CD4-positive, alpha-beta T cell (primary cell): ENCODE measurements at regions not wholly inside any gene's neighbourhood (a gene's known extent, or its start where the extent isn't known, plus 50 kb on each side); places are given as distances from the start of the nearest gene placed in this dataset.

Experiments
- ATAC-seq: fragments of 200-7000 bp; cut with Tn5 transposase; one replicate; pipeline ENCODE4 v1.10.0; 2022; ENCODE audit warnings: mild to moderate bottlenecking; ENCODE audit not compliant: poor library complexity
- CTCF ChIA-PET: fragments of 350-600 bp; sonication (Branson Sonifier 250); formaldehyde crosslinking; loops from one replicate; lab custom pipeline; 2021; ENCODE audit warnings: antibody characterized with exemption, inconsistent platforms; lab: Charles Lee
- POLR2A ChIA-PET: fragments of 350-600 bp; sonication (Branson Sonifier 250); formaldehyde crosslinking; loops from one replicate; lab custom pipeline; 2021; ENCODE audit warnings: antibody characterized with exemption, inconsistent platforms; lab: Charles Lee
- DNase-seq, 14 experiments: peaks; one replicate each; pipeline ENCODE4 v3.0.0-alpha.2; 2013 to 2020; ENCODE audit warnings: mixed read lengths in 2 of 14
- H3K27ac ChIP-seq, 2 donors: one replicate each; pipeline versions ENCODE4 v1.5.1 to v1.7.0; 2013; ENCODE audit warnings: low read length in 2 of 2, low read depth in 1 of 2, mild to moderate bottlenecking in 1 of 2
- H3K27me3 ChIP-seq, 2 experiments: 1 replicate in 1 of 2; 2 replicates in 1 of 2; pipeline versions ENCODE4 v1.6.1 to v1.7.0; 2013; ENCODE audit warnings: low read length in 2 of 2, control low read depth in 1 of 2, mild to moderate bottlenecking in 1 of 2, moderate library complexity in 1 of 2; ENCODE audit not compliant: insufficient read depth in 2 of 2, control insufficient read depth in 1 of 2
- H3K36me3 ChIP-seq: one replicate; pipeline ENCODE4 v1.6.1; 2013; ENCODE audit warnings: low read length, control low read depth; ENCODE audit not compliant: insufficient read depth
- H3K4me1 ChIP-seq: one replicate; pipeline ENCODE4 v1.6.1; 2013; ENCODE audit warnings: low read length, control low read depth; ENCODE audit not compliant: insufficient read depth
- H3K4me3 ChIP-seq: one replicate; pipeline ENCODE4 v1.5.1; 2013; ENCODE audit warnings: mild to moderate bottlenecking, low read length, moderate library complexity
- H3K9me3 ChIP-seq, 2 experiments: 1 replicate in 1 of 2; 2 replicates in 1 of 2; pipeline versions ENCODE4 v1.6.1 to v1.7.0; 2013; ENCODE audit warnings: low read length in 2 of 2, mild to moderate bottlenecking in 2 of 2, control low read depth in 1 of 2, moderate library complexity in 1 of 2; ENCODE audit not compliant: control insufficient read depth in 1 of 2, insufficient read depth in 1 of 2
- H3K27ac Mint-ChIP-seq: one replicate; pipeline ENCODE4 v1.8.0; 2020; ENCODE audit warnings: mixed read lengths
- H3K27me3 Mint-ChIP-seq: one replicate; pipeline ENCODE4 v1.8.0; 2021; ENCODE audit warnings: mixed read lengths
- H3K36me3 Mint-ChIP-seq: one replicate; pipeline ENCODE4 v1.8.0; 2021; ENCODE audit warnings: low read depth, mixed read lengths
- H3K4me1 Mint-ChIP-seq: one replicate; pipeline ENCODE4 v1.8.0; 2021; ENCODE audit warnings: low read depth, mixed read lengths
- H3K4me3 Mint-ChIP-seq: one replicate; pipeline ENCODE4 v1.8.0; 2020; ENCODE audit warnings: mild to moderate bottlenecking, mixed read lengths
- H3K9me3 Mint-ChIP-seq: one replicate; pipeline ENCODE4 v1.8.0; 2020; ENCODE audit warnings: mixed read lengths
- intact Hi-C, 2 experiments: fragments of 100-400 bp; cut with DNase I in 1 of 2; cut with micrococcal nuclease in 1 of 2; formaldehyde crosslinking; loops; one replicate each; pipeline versions ENCODE4 v1.15.1 to v1.9.0; 2023 to 2025; cut with DNase I, micrococcal nuclease
- TF ChIP-seq, protein P1 (sequence below): fragments of 200-600 bp; IDR thresholded peaks from one replicate; pipeline ENCODE4 v1.8.0; 2022; ENCODE audit warnings: antibody characterized with exemption, mild to moderate bottlenecking

DNA sequence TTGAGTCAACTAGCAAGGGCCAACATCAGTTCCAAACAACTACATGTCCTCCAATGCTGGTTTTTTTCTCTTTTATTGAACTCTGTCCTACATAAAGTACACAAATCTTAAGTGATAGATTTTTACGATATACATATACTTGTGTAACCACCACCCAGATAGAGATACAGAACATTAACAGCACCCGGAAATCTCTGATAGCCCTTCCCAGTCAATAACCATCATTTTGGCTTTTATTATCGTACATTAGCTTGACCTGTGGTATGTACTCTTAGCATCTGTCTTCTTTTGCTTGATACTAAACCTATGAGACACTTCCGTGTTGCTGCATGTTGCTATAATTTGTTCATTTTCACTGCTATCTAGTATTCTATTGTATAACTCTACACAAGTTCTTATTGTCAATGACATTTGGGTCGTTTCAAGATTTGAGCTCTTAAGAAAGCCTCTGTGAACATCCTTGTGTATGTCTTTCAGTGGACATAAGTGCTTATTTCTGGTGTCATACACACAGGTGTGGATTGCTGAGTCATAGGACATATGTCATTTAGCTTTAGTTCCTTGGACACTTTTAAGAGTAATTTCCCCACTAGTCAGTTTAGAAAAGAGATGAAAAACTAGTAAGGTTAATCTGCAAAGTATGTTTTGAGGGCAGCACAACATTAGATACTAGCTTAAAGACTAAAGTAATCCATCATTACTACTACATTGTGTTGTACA lies 111.1 kb downstream of the PRLHR start:
- H3K9me3 ChIP-seq = no peaks in the 10 kb centered on the region
- H3K27ac ChIP-seq = no peak overlapping the region
- CTCF ChIA-PET = no interaction called here
- Mint-ChIP-seq H3K4me1 (no peaks in the 10 kb centered on the region), H3K27ac (no peak overlapping the region), H3K9me3 (peaks cover 8% of the 10 kb centered on the region), H3K4me3 (no peak overlapping the region), H3K36me3 (no peaks in the 10 kb centered on the region), H3K27me3 (peaks cover 25% of the 10 kb centered on the region)
- TF ChIP-seq, protein P1, sequence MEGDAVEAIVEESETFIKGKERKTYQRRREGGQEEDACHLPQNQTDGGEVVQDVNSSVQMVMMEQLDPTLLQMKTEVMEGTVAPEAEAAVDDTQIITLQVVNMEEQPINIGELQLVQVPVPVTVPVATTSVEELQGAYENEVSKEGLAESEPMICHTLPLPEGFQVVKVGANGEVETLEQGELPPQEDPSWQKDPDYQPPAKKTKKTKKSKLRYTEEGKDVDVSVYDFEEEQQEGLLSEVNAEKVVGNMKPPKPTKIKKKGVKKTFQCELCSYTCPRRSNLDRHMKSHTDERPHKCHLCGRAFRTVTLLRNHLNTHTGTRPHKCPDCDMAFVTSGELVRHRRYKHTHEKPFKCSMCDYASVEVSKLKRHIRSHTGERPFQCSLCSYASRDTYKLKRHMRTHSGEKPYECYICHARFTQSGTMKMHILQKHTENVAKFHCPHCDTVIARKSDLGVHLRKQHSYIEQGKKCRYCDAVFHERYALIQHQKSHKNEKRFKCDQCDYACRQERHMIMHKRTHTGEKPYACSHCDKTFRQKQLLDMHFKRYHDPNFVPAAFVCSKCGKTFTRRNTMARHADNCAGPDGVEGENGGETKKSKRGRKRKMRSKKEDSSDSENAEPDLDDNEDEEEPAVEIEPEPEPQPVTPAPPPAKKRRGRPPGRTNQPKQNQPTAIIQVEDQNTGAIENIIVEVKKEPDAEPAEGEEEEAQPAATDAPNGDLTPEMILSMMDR = no peak
- H3K4me1 ChIP-seq = no peaks in the 10 kb centered on the region
- ATAC-seq (no peak), DNase-seq (no peak)
- H3K36me3 ChIP-seq = no peaks in the 10 kb centered on the region
- H3K4me3 ChIP-seq = no peak overlapping the region
- POLR2A ChIA-PET = no interaction called here
- peaks cover 0 to 3% of the 10 kb centered on the region in 2 experiments for H3K27me3 ChIP-seq
- intact Hi-C loops = no loop called here

DNA sequence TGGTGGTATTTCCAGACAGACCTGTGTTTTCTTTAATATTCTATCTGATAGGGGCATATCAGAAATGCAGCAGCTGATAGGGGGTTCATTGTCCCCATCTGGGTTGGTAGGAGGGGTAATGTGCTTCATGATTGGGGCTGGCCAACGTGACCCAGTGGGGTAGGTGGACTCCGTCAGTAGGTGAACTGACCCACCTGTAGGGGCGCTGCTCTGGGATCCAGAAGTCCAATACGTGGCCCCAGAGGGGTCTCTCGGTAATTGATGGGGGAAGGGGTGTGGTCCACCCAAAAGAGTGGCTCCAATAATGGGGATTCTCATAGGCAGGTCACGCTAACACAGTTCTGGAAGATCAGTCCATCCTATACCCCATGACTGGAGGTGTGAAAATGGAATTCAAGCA lies 112.0 kb downstream of the PRLHR start:
- intact Hi-C loops = no loop called here
- no peaks in the 10 kb centered on the region for H3K9me3 ChIP-seq
- TF ChIP-seq, protein P1 = no peak
- H3K4me3 ChIP-seq = no peak overlapping the region
- POLR2A ChIA-PET = no interaction called here
- CTCF ChIA-PET = no interaction called here
- no peaks in the 10 kb centered on the region for H3K4me1 Mint-ChIP-seq
- H3K27me3 Mint-ChIP-seq = peaks cover 19% of the 10 kb centered on the region
- no peak for DNase-seq
- no peaks in the 10 kb centered on the region for H3K36me3 ChIP-seq
- peaks cover 0 to 3% of the 10 kb centered on the region in 2 experiments for H3K27me3 ChIP-seq
- no peak overlapping the region for H3K27ac ChIP-seq
- ATAC-seq = no peak
- H3K4me3 Mint-ChIP-seq = no peak overlapping the region
- no peaks in the 10 kb centered on the region for H3K36me3 Mint-ChIP-seq
- no peaks in the 10 kb centered on the region for H3K4me1 ChIP-seq
- H3K9me3 Mint-ChIP-seq = peaks cover 2% of the 10 kb centered on the region
- H3K27ac Mint-ChIP-seq = no peak overlapping the region

DNA sequence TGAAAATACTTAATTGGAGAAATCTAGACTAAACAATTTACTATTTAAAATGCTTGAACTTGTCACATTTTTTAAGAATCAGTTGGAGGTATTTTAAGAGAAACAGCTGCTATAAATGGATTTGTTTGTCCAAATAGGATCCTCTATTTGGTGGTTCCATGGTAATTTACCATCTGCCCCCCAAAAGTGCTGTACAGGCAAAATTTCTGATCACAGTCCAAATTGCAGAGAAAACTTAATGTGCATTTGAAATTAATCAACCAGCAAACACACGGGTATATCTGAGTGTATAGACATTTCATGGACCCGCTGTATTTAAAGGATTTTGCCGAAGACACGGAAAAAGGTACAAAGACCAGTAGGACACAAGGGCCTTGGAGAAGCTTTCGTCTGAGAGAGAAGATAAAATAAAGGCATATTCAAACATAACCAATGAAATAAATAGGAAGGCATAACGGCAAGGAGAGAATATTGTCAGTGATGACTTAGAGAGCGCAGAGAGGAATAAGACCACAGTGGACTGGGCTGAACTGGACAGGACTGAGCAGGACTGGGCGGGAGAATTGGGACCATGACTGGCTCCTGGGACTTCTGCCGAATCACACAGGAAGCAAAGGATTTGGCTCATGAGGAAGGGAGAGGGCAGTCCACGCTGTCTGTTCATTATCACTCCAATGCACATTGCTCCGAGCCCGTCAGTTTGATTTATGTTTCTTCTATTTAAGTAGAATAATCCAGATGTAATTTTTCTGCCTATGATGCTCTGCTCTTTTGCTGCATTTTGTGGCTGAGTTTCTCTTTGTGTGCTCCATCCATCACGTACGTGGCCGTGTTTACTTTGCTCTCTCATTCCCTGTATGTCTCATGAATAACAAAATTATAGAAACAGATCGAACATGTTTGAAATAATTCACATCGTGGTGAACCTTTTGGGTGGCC lies 112.8 kb downstream of the PRLHR start:
- Mint-ChIP-seq H3K36me3 (no peaks in the 10 kb centered on the region), H3K9me3 (peaks cover 2% of the 10 kb centered on the region), H3K4me3 (no peak overlapping the region), H3K27me3 (peaks cover 19% of the 10 kb centered on the region), H3K27ac (no peak overlapping the region), H3K4me1 (no peaks in the 10 kb centered on the region)
- Histone ChIP-seq H3K36me3 (no peaks in the 10 kb centered on the region), H3K27me3 (peaks cover 0 to 3% of the 10 kb centered on the region in 2 experiments), H3K27ac (no peak overlapping the region), H3K4me3 (no peak overlapping the region), H3K9me3 (no peaks in the 10 kb centered on the region), H3K4me1 (no peaks in the 10 kb centered on the region)
- ChIA-PET CTCF (no interaction called here), POLR2A (no interaction called here)
- intact Hi-C loops = no loop called here
- DNase-seq = no peak
- TF ChIP-seq, protein P1 = no peak
- no peak for ATAC-seq
